HEK293 (cell line): ENCODE measurements at regions not wholly inside any gene's neighbourhood (a gene's known extent, or its start where the extent isn't known, plus 50 kb on each side); places are given as distances from the start of the nearest gene placed in this dataset.

Experiments used
- PRDM1 ChIP-seq: fragments of 450-650 bp; formaldehyde crosslinking; IDR thresholded peaks from 2 replicates; pipeline ENCODE4; 2016; ENCODE audit warnings: missing biosample characterization, missing genetic modification characterization
- SETDB1 ChIP-seq: IDR thresholded peaks from one replicate; pipeline ENCODE4 v1.6.1; 2017; ENCODE audit warnings: mild to moderate bottlenecking, low read length, moderate library complexity, mixed read lengths; ENCODE audit not compliant: insufficient read length
- ZFP37 ChIP-seq: fragments of 450-650 bp; formaldehyde crosslinking; IDR thresholded peaks from 2 replicates; pipeline ENCODE4 v1.5.1; 2016; ENCODE audit warnings: missing biosample characterization, missing genetic modification characterization
- ZNF23 ChIP-seq: fragments of 450-650 bp; formaldehyde crosslinking; IDR thresholded peaks from 2 replicates; pipeline ENCODE4 v1.5.1; 2016; ENCODE audit warnings: missing biosample characterization, missing genetic modification characterization, borderline replicate concordance

DNA sequence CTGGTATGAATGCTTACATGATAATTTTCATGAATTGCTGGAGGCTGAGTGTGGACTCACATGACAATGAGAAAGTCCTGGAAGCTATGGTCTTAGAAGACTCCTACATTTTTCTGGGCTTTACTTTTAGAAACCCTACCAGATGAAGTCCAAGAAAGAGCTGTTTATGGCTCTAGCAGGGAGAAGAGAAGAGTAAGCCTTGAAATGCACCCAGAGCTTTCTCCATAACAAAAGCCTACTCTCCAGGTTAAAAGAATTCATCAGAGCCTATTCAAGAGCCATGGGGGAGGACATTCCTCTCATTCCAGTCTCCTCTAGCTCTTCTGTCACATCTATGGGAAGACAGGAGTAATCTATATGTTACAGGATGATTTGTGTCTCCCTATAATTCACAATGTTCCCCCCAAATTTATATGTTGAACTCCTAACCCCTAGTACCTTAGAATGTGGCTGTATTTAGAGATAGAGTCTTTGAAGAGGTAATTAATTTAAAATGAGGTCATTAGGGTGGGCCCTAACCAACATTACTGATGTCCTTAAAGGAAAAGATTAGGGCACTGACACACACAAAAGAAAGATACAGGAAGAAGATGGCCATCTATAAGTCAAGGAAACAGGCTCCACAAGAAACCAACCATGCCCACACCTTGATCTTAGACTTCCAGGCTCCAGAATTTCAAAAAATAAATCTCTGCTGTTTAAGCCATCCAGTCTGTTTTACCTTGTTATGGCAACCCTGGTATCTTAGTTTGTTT, 193.8 kb upstream of the PTER start:
- no peak for TF ChIP-seq ZFP37 (tag by site-specific recombination)
- no peak for TF ChIP-seq SETDB1
- TF ChIP-seq ZNF23 (tag by site-specific recombination) = no peak
- no peak for TF ChIP-seq PRDM1 (tag by site-specific recombination)
